HFF-Myc (cell line): ENCODE measurements at regions not wholly inside any gene's neighbourhood (a gene's known extent, or its start where the extent isn't known, plus 50 kb on each side); places are given as distances from the start of the nearest gene placed in this dataset.

Experiments
- DNase-seq: peaks from one replicate; pipeline ENCODE4 v3.0.0-alpha.2; 2011; ENCODE audit warnings: low read depth; ENCODE audit errors: extremely low read depth
- H3K4me3 ChIP-seq: replicated peaks from 2 replicates; pipeline ENCODE4 v1.5.1; 2011; ENCODE audit warnings: low read depth, mild to moderate bottlenecking, control low read depth, low read length
- TF ChIP-seq, protein P1 (sequence below): IDR thresholded peaks from 2 replicates; pipeline ENCODE4 v1.5.1; 2012; ENCODE audit warnings: mild to moderate bottlenecking, low read depth, low read length, control low read depth; ENCODE audit errors: missing control alignments

DNA sequence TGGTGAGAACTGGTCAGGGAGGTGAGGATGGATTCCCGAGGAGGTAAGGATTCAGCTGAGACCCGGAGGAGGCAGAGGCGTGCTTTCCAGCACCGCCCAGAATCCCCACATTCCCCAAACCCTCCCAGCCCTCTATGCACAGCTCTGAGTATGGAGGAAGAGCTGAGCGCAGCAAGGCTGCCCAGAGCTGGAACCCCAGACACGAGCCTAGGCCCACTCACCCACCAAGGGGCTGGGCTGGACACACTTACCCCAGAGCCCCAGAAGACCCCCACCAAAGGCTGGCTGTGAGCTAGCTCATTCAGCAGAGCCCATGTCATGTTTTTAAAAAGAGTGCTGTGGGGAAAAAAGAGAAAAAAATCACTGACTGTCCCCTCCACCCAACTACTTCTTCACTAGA, 271.5 kb downstream of the XXYLT1 start:
- TF ChIP-seq, protein P1, sequence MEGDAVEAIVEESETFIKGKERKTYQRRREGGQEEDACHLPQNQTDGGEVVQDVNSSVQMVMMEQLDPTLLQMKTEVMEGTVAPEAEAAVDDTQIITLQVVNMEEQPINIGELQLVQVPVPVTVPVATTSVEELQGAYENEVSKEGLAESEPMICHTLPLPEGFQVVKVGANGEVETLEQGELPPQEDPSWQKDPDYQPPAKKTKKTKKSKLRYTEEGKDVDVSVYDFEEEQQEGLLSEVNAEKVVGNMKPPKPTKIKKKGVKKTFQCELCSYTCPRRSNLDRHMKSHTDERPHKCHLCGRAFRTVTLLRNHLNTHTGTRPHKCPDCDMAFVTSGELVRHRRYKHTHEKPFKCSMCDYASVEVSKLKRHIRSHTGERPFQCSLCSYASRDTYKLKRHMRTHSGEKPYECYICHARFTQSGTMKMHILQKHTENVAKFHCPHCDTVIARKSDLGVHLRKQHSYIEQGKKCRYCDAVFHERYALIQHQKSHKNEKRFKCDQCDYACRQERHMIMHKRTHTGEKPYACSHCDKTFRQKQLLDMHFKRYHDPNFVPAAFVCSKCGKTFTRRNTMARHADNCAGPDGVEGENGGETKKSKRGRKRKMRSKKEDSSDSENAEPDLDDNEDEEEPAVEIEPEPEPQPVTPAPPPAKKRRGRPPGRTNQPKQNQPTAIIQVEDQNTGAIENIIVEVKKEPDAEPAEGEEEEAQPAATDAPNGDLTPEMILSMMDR = no peak
- no peak overlapping the region for H3K4me3 ChIP-seq
- DNase-seq = no peak

DNA sequence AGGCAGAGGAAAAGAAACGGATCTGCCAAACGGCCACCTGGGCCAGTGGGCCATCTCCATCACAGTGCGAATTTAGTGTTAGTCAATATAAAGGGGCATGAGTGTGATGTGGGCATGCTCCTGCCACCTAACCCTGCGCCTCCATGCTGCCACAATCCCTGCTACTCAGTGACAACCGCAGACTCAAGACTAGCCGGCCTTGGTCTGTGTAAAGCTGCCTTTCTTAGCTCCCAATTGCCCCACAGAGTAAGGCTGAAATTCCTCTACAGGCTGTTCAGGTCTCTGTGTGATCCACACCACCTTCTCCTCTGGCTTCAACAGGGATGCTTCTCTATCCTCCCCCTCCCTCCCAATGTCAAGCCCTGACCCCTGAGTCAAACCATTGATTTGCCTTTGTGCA, 269.7 kb downstream of the XXYLT1 start:
- no peak overlapping the region for H3K4me3 ChIP-seq
- TF ChIP-seq, protein P1 = no peak
- DNase-seq = no peak

GRCh38 chr3:195001961-195002861, 268.7 kb downstream of the XXYLT1 start:
- TF ChIP-seq, protein P1 = peak; percentile 50

GRCh38 chr3:195003006-195003892, 267.7 kb downstream of the XXYLT1 start:
- no peak overlapping the region for H3K4me3 ChIP-seq
- DNase-seq = no peak
- TF ChIP-seq, protein P1 = no peak

More at GRCh38 chr3:195001961-195002861, 268.7 kb downstream of the XXYLT1 start:
- DNase-seq = peak; percentile 33
- H3K4me3 ChIP-seq = no peak overlapping the region

DNA sequence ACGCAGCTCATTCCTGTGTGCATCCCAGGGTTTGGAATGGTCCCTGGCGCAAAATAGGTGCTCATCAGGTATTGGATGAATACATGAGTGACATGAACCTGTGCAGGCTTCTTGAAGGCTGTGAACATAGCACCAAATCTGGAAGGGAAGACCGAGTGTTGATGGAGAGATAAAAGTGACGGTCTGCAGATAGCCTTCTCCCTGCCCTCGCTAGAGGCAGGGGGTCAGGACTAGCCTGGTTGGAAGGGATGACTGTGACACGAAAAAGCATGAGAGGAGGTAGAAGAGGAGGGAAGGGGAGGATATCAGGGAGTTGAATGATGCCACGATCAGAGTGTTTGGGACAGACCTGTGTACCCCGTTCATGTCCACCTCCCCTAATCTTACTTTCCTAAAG, 267.1 kb downstream of the XXYLT1 start:
- TF ChIP-seq, protein P1 = no peak
- H3K4me3 ChIP-seq = no peak overlapping the region

GRCh38 chr3:195004512-195005250, 266.3 kb downstream of the XXYLT1 start:
- TF ChIP-seq, protein P1 = no peak
- DNase-seq = no peak
- no peak overlapping the region for H3K4me3 ChIP-seq

More for the DNA sequence above, 267.1 kb downstream of the XXYLT1 start:
- no peak for DNase-seq
